NCI-H774 (cell line): ENCODE measurements at regions not wholly inside any gene's neighbourhood (a gene's known extent, or its start where the extent isn't known, plus 50 kb on each side); places are given as distances from the start of the nearest gene placed in this dataset.
"Not testable (repeated sequence)": the region's sequence is repeated elsewhere in the genome, so short reads cannot be mapped to it uniquely, and the experiment has no call there.

ENCODE experiments used
- DNase-seq: peaks from one replicate; lab custom pipeline; 2025; lab: John Stamatoyannopoulos, UW

GRCh38 chr3:106348139-106348690, 479.4 kb upstream of the CBLB start:
- DNase-seq = no peak

- DNase-seq = no peak
Measured at GRCh38 chr3:106349191-106349881, 480.5 kb upstream of the CBLB start.

- DNase-seq = no peak
Measured at GRCh38 chr3:106355873-106356272, 487.1 kb upstream of the CBLB start.

DNA sequence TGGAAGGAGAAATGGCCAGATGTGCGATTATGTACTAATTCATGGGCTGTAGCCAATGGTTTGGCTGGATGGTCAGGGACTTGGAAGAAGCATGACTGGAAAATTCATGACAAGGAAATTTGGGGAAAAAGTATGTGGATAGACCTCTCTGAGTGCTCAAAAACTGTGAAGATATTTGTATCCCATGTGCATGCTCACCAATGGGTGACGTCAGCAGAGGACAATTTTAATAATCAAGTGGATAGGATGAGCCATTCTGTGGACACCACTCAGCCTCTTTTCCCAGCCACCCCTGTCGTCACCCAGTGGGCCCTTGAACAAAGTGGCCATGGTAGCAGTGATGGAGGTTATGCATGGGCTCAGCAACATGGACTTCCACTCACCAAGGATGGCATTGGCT, 490.9 kb upstream of the CBLB start:
- DNase-seq = no peak

GRCh38 chr3:106360901-106361300, 492.1 kb upstream of the CBLB start:
- DNase-seq = not testable (repeated sequence)

DNA sequence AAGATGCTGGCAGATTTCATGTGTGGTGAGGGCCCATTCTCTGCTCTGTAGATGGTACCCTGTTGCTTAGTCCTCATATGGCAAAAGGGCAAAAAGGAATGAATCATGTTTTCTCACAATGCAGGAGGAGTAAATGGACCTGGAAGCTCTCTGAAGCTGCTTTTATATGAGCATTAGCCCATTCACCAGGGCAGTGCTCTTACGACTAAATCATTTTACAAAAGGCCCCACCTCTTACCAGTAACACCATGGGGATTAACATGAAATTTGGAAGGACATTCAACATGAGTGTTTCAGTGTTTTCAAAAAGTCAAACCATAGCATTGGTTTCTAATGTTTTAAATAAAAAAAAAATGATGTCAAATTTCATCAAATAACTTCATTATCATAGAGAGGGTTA, 495.7 kb upstream of the CBLB start:
- no peak for DNase-seq

DNA sequence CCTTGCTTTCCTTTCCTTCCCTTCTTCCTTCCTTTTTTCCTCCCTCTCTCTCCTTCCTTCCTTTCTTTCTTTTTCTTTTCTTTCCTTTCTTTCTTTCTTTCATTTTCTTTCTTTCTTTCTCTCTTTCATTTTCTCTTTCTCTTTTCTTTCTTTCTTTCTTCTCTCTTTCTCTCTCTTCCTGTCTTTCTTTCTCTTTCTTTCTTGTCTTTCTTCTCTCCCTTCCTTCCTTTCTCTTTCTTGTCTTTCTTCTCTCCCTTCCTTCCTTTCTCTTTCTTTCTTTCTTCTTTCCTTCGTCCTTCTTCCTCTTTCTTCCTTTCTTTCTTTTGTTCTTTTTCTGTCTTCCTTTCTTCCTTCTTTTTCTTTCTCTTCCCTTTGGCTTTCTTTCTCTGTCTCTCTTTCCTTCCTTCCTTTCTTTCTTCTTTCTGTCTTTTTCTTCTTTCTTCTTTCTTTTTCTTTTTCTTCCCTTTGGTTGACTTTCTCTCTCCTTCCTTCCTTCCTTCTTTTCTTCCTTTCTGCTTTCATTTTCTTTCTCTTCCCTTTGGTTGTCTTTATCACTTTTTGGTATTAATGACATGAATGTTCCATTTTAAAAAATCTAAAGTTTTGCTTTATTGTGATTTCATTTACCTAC, 496.4 kb upstream of the CBLB start:
- no peak for DNase-seq

DNA sequence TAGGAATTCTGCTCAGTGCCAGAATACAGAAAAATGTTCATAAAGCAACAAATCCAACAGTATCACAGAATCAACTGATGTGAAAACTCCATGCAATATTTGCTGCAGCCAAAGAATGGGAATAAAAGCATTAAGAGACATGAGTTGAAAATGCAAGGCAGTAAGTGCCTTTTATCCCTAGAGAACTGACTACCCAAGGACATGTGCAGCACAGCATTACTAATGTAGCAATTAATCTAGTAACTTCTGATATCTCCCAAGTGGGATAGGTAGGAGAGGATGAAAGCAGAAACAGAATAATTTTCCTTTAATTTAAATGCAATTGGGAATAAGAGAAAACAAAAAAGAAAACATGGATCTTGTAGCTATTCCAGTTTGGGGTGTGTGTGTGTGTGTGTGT, 497.5 kb upstream of the CBLB start:
- no peak for DNase-seq

GRCh38 chr3:106367496-106367895, 498.7 kb upstream of the CBLB start:
- DNase-seq = no peak

- no peak for DNase-seq
Measured at GRCh38 chr3:106371221-106371970, 502.6 kb upstream of the CBLB start.

DNA sequence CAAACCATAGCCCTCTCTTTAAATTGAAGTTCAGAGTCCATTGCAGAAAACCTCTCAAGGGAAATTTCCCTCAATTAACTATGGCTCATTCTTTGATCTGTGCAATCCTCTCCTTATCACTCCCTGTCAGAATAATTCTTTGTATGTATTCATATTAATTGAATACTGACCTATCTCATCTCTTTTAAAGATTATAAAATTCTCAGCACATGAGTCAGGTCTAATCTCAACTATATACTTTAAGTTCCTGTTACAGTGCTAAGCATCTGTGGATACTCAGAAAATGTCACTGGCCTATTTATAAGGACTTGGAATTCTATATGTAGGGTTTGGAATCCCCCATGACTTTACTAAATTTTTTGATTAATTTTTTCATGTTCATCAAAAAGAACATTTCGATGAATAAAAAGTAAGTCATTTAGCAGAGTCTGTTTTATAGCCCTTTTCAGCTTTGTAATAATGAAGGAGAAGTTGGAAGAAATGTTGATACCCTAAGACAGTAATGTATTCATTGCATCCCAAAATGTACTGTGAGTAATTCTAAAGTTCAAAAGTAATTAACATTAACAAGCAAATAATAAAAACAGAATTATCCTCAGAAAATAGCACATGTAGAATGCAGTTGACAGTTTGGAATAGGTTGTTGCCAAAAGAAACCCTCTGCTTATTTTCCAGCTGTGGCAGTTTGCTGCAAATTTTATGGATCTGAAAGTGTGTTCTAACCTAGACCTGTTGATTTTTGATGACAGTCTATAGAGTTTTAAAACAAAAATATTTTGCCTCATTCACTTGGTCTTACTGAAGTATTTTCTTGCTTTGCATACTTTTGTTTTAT, 503.4 kb upstream of the CBLB start:
- DNase-seq = no peak

- DNase-seq = no peak
Measured at GRCh38 chr3:106372806-106373190, 504.0 kb upstream of the CBLB start.

DNA sequence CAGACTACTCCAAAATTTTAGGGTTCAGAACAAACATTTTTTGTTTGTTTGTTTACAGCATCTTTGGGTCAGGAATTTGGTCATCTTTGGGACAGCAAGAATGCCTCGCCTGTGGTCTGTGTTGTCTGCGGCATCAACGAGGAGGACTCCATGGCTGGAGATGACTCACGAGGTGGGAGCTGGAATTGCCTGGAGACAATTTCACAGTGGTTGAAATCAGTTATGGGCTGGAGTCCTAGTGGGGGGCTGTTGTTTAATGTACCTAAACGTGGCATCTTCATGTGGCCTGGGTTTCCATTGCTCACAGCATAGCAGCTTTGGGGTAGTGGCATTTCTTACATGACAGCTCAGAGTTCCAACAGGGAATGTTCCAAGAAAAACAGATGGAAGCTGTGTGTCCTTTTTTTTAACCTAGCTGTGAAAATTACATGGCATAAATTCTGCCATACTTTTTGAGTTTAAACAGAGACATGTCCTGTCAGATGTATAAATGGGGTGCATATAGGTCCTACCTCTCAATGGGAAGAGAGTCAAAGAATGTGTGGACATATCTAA, 507.3 kb upstream of the CBLB start:
- no peak for DNase-seq

GRCh38 chr3:106379251-106379750, 510.5 kb upstream of the CBLB start:
- no peak for DNase-seq

DNA sequence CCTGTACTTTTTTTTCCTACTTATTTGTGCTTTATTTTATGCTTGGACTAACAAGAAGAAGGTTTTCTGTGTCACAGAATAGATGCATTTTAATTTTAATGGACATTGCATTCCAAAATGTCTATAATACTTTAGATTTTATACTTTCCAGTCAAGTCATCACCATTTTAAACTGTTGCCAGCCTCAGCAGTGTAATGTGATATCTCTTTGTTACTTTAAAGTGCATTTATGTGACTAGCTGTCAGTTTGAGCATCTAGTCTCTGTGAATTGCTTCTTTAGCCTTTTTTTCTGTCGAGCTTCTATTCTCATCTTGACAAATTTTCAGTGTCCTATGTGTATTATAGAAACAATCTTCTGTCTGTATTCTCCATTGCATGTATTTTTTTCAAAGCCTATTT, 511.4 kb upstream of the CBLB start:
- DNase-seq = no peak

DNA sequence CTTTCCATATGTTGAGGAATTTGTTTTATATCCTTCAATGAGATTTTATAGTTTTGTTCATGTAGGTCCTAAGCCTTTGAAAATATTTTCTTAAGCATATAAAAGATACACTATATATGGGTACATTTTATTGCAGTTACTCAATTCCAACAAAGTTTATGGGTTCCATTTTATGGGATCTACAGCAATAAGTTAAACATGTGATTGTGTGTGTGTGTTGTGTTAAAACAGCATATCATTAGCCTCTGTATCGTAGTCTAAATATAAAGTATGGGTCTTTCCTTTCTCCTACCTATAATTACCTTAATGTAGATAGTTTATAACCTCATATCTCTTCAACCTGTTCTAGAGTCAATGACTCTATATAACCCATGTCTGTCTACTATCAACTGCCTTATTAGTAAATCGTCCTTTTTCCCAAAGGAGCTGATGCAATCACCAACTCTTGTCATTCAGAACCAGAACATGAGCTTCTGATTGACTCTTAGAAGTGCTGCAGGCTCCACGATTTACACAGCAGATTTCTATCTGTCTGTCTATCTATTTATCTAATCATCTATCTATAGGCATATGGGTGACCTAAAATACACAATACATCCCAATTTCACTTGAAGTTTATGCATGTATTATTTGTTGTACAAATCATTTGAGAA, 512.6 kb upstream of the CBLB start:
- no peak for DNase-seq

- peak; percentile 26 for DNase-seq
Measured at GRCh38 chr3:106381939-106382335, 513.1 kb upstream of the CBLB start.

GRCh38 chr3:106386050-106386449, 517.2 kb upstream of the CBLB start:
- no peak for DNase-seq

GRCh38 chr3:106392915-106393314, 524.1 kb upstream of the CBLB start:
- DNase-seq = no peak

DNA sequence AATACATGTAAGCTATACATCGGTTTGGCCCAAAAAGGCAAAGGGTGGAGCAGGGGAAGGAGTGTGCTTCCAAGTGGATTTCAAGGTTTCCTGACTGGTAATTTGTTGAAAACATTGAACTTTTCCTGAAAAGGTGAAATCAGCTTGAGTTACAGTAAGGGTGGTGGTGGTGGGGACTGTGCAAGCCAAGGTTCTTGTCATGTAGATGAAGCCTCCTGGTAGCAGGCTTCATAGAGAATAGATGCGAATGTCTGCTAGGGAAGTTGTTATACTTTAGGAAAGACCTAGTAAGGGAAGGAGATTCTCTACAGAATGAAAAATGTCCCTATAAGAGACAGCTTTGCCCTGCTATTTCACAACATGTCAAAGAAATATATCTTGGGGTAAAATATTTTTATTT, 528.2 kb upstream of the CBLB start:
- DNase-seq = no peak
